Activated T-helper 1 cell treated with anti-CD3 and anti-CD28 coated beads, Interleukin-12 subunit alpha, Interleukin-12 subunit beta, Interleukin-2, Interleukin-4 antibody, amounts not matched to agents 30 ng/mL and 10 ng/mL and 1 ng/mL, durations not matched to agents 14 hours and 24 hours and 36 hours (primary cell): ENCODE measurements at regions not wholly inside any gene's neighbourhood (a gene's known extent, or its start where the extent isn't known, plus 50 kb on each side); places are given as distances from the start of the nearest gene placed in this dataset.
"Not testable (repeated sequence)": the region's sequence is repeated elsewhere in the genome, so short reads cannot be mapped to it uniquely, and the experiment has no call there.

Experiments
- DNase-seq: peaks from one replicate; pipeline ENCODE4 v3.0.0; 2021; ENCODE audit warnings: low spot score
- H3K27ac Mint-ChIP-seq: one replicate; pipeline ENCODE4 v1.8.0; 2021; ENCODE audit warnings: mild to moderate bottlenecking, mixed read lengths
- H3K27me3 Mint-ChIP-seq: one replicate; pipeline ENCODE4 v1.8.0; 2022; ENCODE audit warnings: mild to moderate bottlenecking, moderate library complexity, mixed read lengths; ENCODE audit not compliant: insufficient read depth
- H3K36me3 Mint-ChIP-seq: one replicate; pipeline ENCODE4 v1.8.0; 2021; ENCODE audit warnings: low read depth, mixed read lengths
- H3K4me1 Mint-ChIP-seq: one replicate; pipeline ENCODE4 v1.8.0; 2021; ENCODE audit warnings: low read depth, mixed read lengths
- H3K4me3 Mint-ChIP-seq: one replicate; pipeline ENCODE4 v1.8.0; 2021; ENCODE audit warnings: mild to moderate bottlenecking, moderate library complexity, mixed read lengths
- H3K9me3 Mint-ChIP-seq: one replicate; pipeline ENCODE4 v1.8.0; 2021; ENCODE audit warnings: mixed read lengths
- intact Hi-C: fragments of 100-400 bp; cut with micrococcal nuclease; formaldehyde crosslinking; loops from one replicate; pipeline ENCODE4 v1.15.1; 2024

- Mint-ChIP-seq H3K4me1 (no peaks in the 10 kb centered on the region), H3K9me3 (no peaks in the 10 kb centered on the region), H3K4me3 (no peak overlapping the region), H3K36me3 (no peaks in the 10 kb centered on the region), H3K27me3 (no peaks in the 10 kb centered on the region), H3K27ac (no peak overlapping the region)
- no peak for DNase-seq
- intact Hi-C loops = no loop called here
Measured at GRCh38 chr1:98304888-98305287, 356.6 kb upstream of the SNX7 start.

- intact Hi-C loops = no loop called here
- Mint-ChIP-seq H3K27ac (no peak overlapping the region), H3K4me1 (no peaks in the 10 kb centered on the region), H3K9me3 (no peaks in the 10 kb centered on the region), H3K36me3 (no peaks in the 10 kb centered on the region), H3K4me3 (no peak overlapping the region), H3K27me3 (no peaks in the 10 kb centered on the region)
- no peak for DNase-seq
Measured at GRCh38 chr1:98299861-98300260, 361.7 kb upstream of the SNX7 start.

- H3K27ac Mint-ChIP-seq = no peak overlapping the region
- no peak overlapping the region for H3K4me3 Mint-ChIP-seq
- intact Hi-C loops = no loop called here
- no peaks in the 10 kb centered on the region for H3K4me1 Mint-ChIP-seq
- no peaks in the 10 kb centered on the region for H3K36me3 Mint-ChIP-seq
- H3K27me3 Mint-ChIP-seq = no peaks in the 10 kb centered on the region
- DNase-seq = no peak
- no peaks in the 10 kb centered on the region for H3K9me3 Mint-ChIP-seq
Measured at GRCh38 chr1:98299313-98299712, 362.2 kb upstream of the SNX7 start.

GRCh38 chr1:98298319-98298718 is 363.2 kb upstream of the SNX7 start:
- no peak overlapping the region for H3K4me3 Mint-ChIP-seq
- intact Hi-C loops = no loop called here

GRCh38 chr1:98296681-98297080 is 364.8 kb upstream of the SNX7 start:
- no peaks in the 10 kb centered on the region for H3K36me3 Mint-ChIP-seq
- intact Hi-C loops = no loop called here
- no peaks in the 10 kb centered on the region for H3K9me3 Mint-ChIP-seq
- H3K4me1 Mint-ChIP-seq = no peaks in the 10 kb centered on the region
- no peak for DNase-seq
- H3K4me3 Mint-ChIP-seq = no peak overlapping the region
- no peak overlapping the region for H3K27ac Mint-ChIP-seq
- no peaks in the 10 kb centered on the region for H3K27me3 Mint-ChIP-seq

More at GRCh38 chr1:98298319-98298718, 363.2 kb upstream of the SNX7 start:
- Mint-ChIP-seq H3K27ac (no peak overlapping the region), H3K4me1 (no peaks in the 10 kb centered on the region), H3K36me3 (no peaks in the 10 kb centered on the region), H3K27me3 (no peaks in the 10 kb centered on the region), H3K9me3 (no peaks in the 10 kb centered on the region)
- DNase-seq = no peak

GRCh38 chr1:98294127-98294526 is 367.4 kb upstream of the SNX7 start:
- no peaks in the 10 kb centered on the region for H3K9me3 Mint-ChIP-seq
- no peak overlapping the region for H3K27ac Mint-ChIP-seq
- intact Hi-C loops = no loop called here
- no peaks in the 10 kb centered on the region for H3K4me1 Mint-ChIP-seq
- no peaks in the 10 kb centered on the region for H3K27me3 Mint-ChIP-seq
- no peak for DNase-seq
- H3K4me3 Mint-ChIP-seq = no peak overlapping the region
- no peaks in the 10 kb centered on the region for H3K36me3 Mint-ChIP-seq

- Mint-ChIP-seq H3K4me1 (no peaks in the 10 kb centered on the region), H3K4me3 (no peak overlapping the region), H3K27ac (no peak overlapping the region), H3K9me3 (no peaks in the 10 kb centered on the region), H3K27me3 (no peaks in the 10 kb centered on the region), H3K36me3 (no peaks in the 10 kb centered on the region)
- intact Hi-C loops = no loop called here
- DNase-seq = no peak
Measured at GRCh38 chr1:98292994-98293393, 368.5 kb upstream of the SNX7 start.

- intact Hi-C loops = no loop called here
- H3K27ac Mint-ChIP-seq = no peak overlapping the region
- no peaks in the 10 kb centered on the region for H3K36me3 Mint-ChIP-seq
- no peaks in the 10 kb centered on the region for H3K4me1 Mint-ChIP-seq
- no peak for DNase-seq
- H3K9me3 Mint-ChIP-seq = no peaks in the 10 kb centered on the region
- no peaks in the 10 kb centered on the region for H3K27me3 Mint-ChIP-seq
- H3K4me3 Mint-ChIP-seq = no peak overlapping the region
Measured at GRCh38 chr1:98289311-98289710, 368.5 kb upstream of the DPYD start.

GRCh38 chr1:98288494-98288893 is 367.7 kb upstream of the DPYD start:
- Mint-ChIP-seq H3K4me3 (no peak overlapping the region), H3K36me3 (no peaks in the 10 kb centered on the region), H3K27me3 (no peaks in the 10 kb centered on the region), H3K9me3 (no peaks in the 10 kb centered on the region), H3K4me1 (no peaks in the 10 kb centered on the region), H3K27ac (no peak overlapping the region)
- intact Hi-C loops = no loop called here
- no peak for DNase-seq

- Mint-ChIP-seq H3K27ac (no peak overlapping the region), H3K9me3 (no peaks in the 10 kb centered on the region), H3K4me3 (no peak overlapping the region), H3K36me3 (no peaks in the 10 kb centered on the region), H3K4me1 (no peaks in the 10 kb centered on the region), H3K27me3 (no peaks in the 10 kb centered on the region)
- intact Hi-C loops = no loop called here
- DNase-seq = no peak
Measured at GRCh38 chr1:98287626-98288025, 366.8 kb upstream of the DPYD start.

GRCh38 chr1:98286656-98287055 is 365.8 kb upstream of the DPYD start:
- H3K4me1 Mint-ChIP-seq = no peaks in the 10 kb centered on the region
- no peak for DNase-seq
- H3K27ac Mint-ChIP-seq = no peak overlapping the region
- H3K4me3 Mint-ChIP-seq = no peak overlapping the region
- no peaks in the 10 kb centered on the region for H3K9me3 Mint-ChIP-seq
- H3K27me3 Mint-ChIP-seq = no peaks in the 10 kb centered on the region
- intact Hi-C loops = no loop called here
- H3K36me3 Mint-ChIP-seq = no peaks in the 10 kb centered on the region

GRCh38 chr1:98285286-98285685 is 364.5 kb upstream of the DPYD start:
- H3K27me3 Mint-ChIP-seq, H3K36me3 Mint-ChIP-seq, DNase-seq, intact Hi-C loops, H3K4me3 Mint-ChIP-seq, H3K27ac Mint-ChIP-seq, H3K4me1 Mint-ChIP-seq, H3K9me3 Mint-ChIP-seq: not testable (repeated sequence)

GRCh38 chr1:98280049-98280448 is 359.2 kb upstream of the DPYD start:
- no peak for DNase-seq
- H3K27ac Mint-ChIP-seq = no peak overlapping the region
- H3K36me3 Mint-ChIP-seq = no peaks in the 10 kb centered on the region
- H3K9me3 Mint-ChIP-seq = no peaks in the 10 kb centered on the region
- H3K27me3 Mint-ChIP-seq = no peaks in the 10 kb centered on the region
- intact Hi-C loops = no loop called here
- no peaks in the 10 kb centered on the region for H3K4me1 Mint-ChIP-seq
- no peak overlapping the region for H3K4me3 Mint-ChIP-seq

GRCh38 chr1:98278055-98278454 is 357.2 kb upstream of the DPYD start:
- no peak for DNase-seq
- Mint-ChIP-seq H3K9me3 (no peaks in the 10 kb centered on the region), H3K36me3 (no peaks in the 10 kb centered on the region), H3K27ac (no peak overlapping the region), H3K27me3 (no peaks in the 10 kb centered on the region), H3K4me1 (no peaks in the 10 kb centered on the region), H3K4me3 (no peak overlapping the region)
- intact Hi-C loops = loop anchor here (2.0 kb wide), 1 partner anchor 311 kb away; no protein-coding TSS in a partner anchor
